Heart right ventricle (tissue), 16 donors: ENCODE measurements at regions not wholly inside any gene's neighbourhood (a gene's known extent, or its start where the extent isn't known, plus 50 kb on each side); places are given as distances from the start of the nearest gene placed in this dataset.

Source experiments
- ATAC-seq, 8 donors: fragments of 200-7000 bp; cut with Tn5 transposase; one replicate each; pipeline ENCODE4 v1.9.1; 2020; ENCODE audit warnings: mild to moderate bottlenecking in 8 of 8, moderate library complexity in 8 of 8, moderate number of reproducible peaks in 1 of 8
- DNase-seq, 2 donors: peaks; one replicate each; pipeline ENCODE4 v3.0.0-alpha.2; 2020
- H3K27ac ChIP-seq, 10 donors: fragments of 200-600 bp; sonication (generic) in 2 of 10; one replicate each; pipeline versions ENCODE4 v1.5.0 to v1.8.0; 2020 to 2022; ENCODE audit warnings: mild to moderate bottlenecking in 3 of 10
- H3K27me3 ChIP-seq, 7 donors: fragments of 200-600 bp; one replicate each; pipeline ENCODE4 v1.8.0; 2021 to 2022; ENCODE audit warnings: mild to moderate bottlenecking in 2 of 7
- H3K36me3 ChIP-seq, 9 donors: fragments of 200-600 bp; sonication (generic) in 1 of 9; one replicate each; pipeline versions ENCODE4 v1.5.0 to v1.8.0; 2020 to 2022; ENCODE audit warnings: mild to moderate bottlenecking in 2 of 9
- H3K4me1 ChIP-seq, 9 donors: fragments of 200-600 bp; sonication (generic) in 1 of 9; one replicate each; pipeline versions ENCODE4 v1.5.0 to v1.8.0; 2020 to 2022; ENCODE audit warnings: mild to moderate bottlenecking in 4 of 9
- H3K4me3 ChIP-seq, 10 donors: fragments of 200-600 bp; sonication (generic) in 2 of 10; one replicate each; pipeline versions ENCODE4 v1.5.0 to v1.8.0; 2020 to 2022; ENCODE audit warnings: mild to moderate bottlenecking in 7 of 10, moderate library complexity in 2 of 10
- H3K9me3 ChIP-seq, 11 donors: fragments of 200-600 bp in 10 of 11; sonication (generic) in 2 of 11; one replicate each; pipeline versions ENCODE4 v1.5.0 to v1.8.0; 2013 to 2022; ENCODE audit warnings: mild to moderate bottlenecking in 2 of 11, control low read depth in 1 of 11, moderate library complexity in 1 of 11
- WGBS, 2 donors: extraction: QIAGEN DNeasy Blood & Tissue Kit; methylation state at CpG; one replicate each; pipeline ENCODE4 v1.1.7; 2013; ENCODE audit warnings: inconsistent platforms in 1 of 2; 5-methylcytosine and 5-hydroxymethylcytosine counted together
- intact Hi-C, 10 donors: fragments of 100-400 bp; cut with DNase I; formaldehyde crosslinking; loops; one replicate each; pipeline versions ENCODE4 v1.11.1 to v1.14.2; 2022
- TF ChIP-seq, protein P1 (sequence below), 9 donors: fragments of 200-600 bp; sonication (generic) in 2 of 9; IDR thresholded peaks; one replicate each; pipeline versions ENCODE4 v1.5.0 to v1.8.0; 2021 to 2022; ENCODE audit warnings: antibody characterized with exemption in 9 of 9, mild to moderate bottlenecking in 5 of 9, moderate library complexity in 1 of 9
- donor health status: Arrhythmogenic right ventricular cardiomyopathy.
- donor health status: ischemic (EF 13 %, LVEDD 7.1; RV severe dilation, severe dysfunction).
- donor health status: healthy with polysubstance abuse.
- donor health status: DM: no; HTN: yes; CAD: no.
- donor health status: DM: no; HTN: no; CAD: no.
- donor health status: ischemic (EF 25% LVEDD 6.9; RV normal size, moderate dysfunction).
- donor health status: ischemic (EF 25% LVEDD 5.7; RV mildly dilated, moderate dysfunction).
- donor health status: healthy.
- donor health status: DM: yes; HTN: yes; CAD: no.
- donor health status: Ischemic cardiomyopathy.
- donor health status: ischemic (EF 35%, LVEDD 5.7; RV mildly dilated, moderate dysfunction).
- donor health status: nonischemic (EF 11% LVEDD 7.7; RV severe dilation, severe dysfunction).
- donor health status: DM: yes; HTN: yes; CAD: no.
- donor health status: PGD.
- donor health status: ischemic (EF 29% LVEDD 5.4; RV normal size, mild dysfunction).
- donor health status: nonischemic (EF 23%, LVEDD 6.1; RV moderate dilation, normal function).

DNA sequence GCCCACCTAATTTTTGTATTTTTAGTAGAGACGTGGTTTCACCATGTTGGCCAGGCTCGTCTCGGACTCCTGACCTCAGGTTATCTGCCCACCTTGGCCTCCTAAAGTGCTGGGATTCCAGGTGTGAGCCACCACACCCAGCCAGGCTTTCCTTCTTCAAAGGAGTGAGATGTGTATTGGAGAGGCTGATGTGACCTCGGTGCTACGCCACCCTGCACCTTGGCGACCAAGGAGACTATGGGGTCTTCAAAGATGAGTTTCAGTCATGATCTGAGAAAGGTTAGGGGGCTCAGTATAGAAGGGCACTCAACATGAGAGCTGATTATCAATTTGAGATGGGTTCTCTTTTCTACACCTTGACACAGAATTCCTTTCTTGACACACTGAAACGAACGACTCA, 284.2 kb upstream of the WWC1 start:
- H3K4me1 ChIP-seq, result peaks cover 0 to 69% (median 25%) of the 10 kb centered on the region in 9 donors
- intact Hi-C loops, result no loop called here
- H3K4me3 ChIP-seq, result no peak overlapping the region
- ATAC-seq, result peak in 1 of 8 donors; percentile 50
- H3K27ac ChIP-seq, result peak overlapping the region in 8 of 10 donors; percentile 26 to 76 (median 62)
- no peak for DNase-seq
- H3K27me3 ChIP-seq, result no peaks in the 10 kb centered on the region
- 86 to 89% methylated on average over 8 of the region's 8 CpGs for WGBS, 2 donors
- TF ChIP-seq, protein P1, sequence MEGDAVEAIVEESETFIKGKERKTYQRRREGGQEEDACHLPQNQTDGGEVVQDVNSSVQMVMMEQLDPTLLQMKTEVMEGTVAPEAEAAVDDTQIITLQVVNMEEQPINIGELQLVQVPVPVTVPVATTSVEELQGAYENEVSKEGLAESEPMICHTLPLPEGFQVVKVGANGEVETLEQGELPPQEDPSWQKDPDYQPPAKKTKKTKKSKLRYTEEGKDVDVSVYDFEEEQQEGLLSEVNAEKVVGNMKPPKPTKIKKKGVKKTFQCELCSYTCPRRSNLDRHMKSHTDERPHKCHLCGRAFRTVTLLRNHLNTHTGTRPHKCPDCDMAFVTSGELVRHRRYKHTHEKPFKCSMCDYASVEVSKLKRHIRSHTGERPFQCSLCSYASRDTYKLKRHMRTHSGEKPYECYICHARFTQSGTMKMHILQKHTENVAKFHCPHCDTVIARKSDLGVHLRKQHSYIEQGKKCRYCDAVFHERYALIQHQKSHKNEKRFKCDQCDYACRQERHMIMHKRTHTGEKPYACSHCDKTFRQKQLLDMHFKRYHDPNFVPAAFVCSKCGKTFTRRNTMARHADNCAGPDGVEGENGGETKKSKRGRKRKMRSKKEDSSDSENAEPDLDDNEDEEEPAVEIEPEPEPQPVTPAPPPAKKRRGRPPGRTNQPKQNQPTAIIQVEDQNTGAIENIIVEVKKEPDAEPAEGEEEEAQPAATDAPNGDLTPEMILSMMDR (IDR thresholded peaks at IDR 0.05), result no peak
- H3K9me3 ChIP-seq, result no peaks in the 10 kb centered on the region
- no peaks in the 10 kb centered on the region for H3K36me3 ChIP-seq

DNA sequence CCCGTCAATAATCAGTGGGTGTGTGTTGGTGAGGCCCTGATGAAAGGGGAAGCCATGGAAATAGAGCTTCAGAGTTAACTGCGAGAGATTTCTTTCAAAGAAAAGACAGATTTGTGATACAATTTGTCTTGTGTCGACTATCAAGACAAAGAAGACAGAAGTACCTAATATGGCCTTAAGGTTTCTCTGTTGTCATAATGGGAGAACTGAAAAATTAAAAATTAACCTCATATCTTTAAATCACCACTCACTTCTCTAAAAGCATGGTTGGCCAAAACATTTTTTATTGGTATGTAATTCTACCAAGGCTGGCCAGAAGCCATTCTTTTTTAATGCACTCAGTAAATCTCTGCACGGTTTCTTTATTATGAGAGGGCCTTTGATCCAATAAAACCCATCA, 282.9 kb upstream of the WWC1 start:
- H3K4me1 ChIP-seq, result peaks cover 0 to 70% (median 25%) of the 10 kb centered on the region in 9 donors
- intact Hi-C loops, result no loop called here

GRCh38 chr5:168011096-168011495, 280.3 kb upstream of the WWC1 start:
- Histone ChIP-seq H3K9me3 (no peaks in the 10 kb centered on the region), H3K27me3 (no peaks in the 10 kb centered on the region), H3K4me3 (no peak overlapping the region), H3K4me1 (peaks cover 0 to 64% (median 15%) of the 10 kb centered on the region in 9 donors), H3K27ac (no peak overlapping the region), H3K36me3 (no peaks in the 10 kb centered on the region)
- whole genome bisulfite sequencing, 2 donors, result 69% methylated on average over 6 of the region's 6 CpGs
- TF ChIP-seq, protein P1 (IDR thresholded peaks at IDR 0.05), result no peak
- no peak for DNase-seq
- ATAC-seq, result no peak
- intact Hi-C loops, result loop anchor here in 2 of 10 donors (10.0 kb wide), 2 partner anchors 66 to 286 kb away; no protein-coding TSS in a partner anchor

More for the DNA sequence above, 282.9 kb upstream of the WWC1 start:
- no peak overlapping the region for H3K4me3 ChIP-seq
- H3K9me3 ChIP-seq, result no peaks in the 10 kb centered on the region
- WGBS, 2 donors, result 86 to 89% methylated on average over 4 of the region's 4 CpGs
- peak overlapping the region in 2 of 10 donors; percentile 10 to 32 for H3K27ac ChIP-seq
- ATAC-seq, result no peak
- no peak for DNase-seq
- no peaks in the 10 kb centered on the region for H3K27me3 ChIP-seq
- no peaks in the 10 kb centered on the region for H3K36me3 ChIP-seq
- TF ChIP-seq, protein P1 (IDR thresholded peaks at IDR 0.05), result no peak

- DNase-seq, result no peak
- H3K9me3 ChIP-seq, result no peaks in the 10 kb centered on the region
- H3K4me1 ChIP-seq, result peaks cover 0 to 58% (median 11%) of the 10 kb centered on the region in 9 donors
- H3K4me3 ChIP-seq, result no peak overlapping the region
- H3K27ac ChIP-seq, result peak overlapping the region in 3 of 10 donors; percentile 22 to 52 (median 33)
- ATAC-seq, result peak in 3 of 8 donors; percentile 14 to 51 (median 32)
- H3K36me3 ChIP-seq, result no peaks in the 10 kb centered on the region
- TF ChIP-seq, protein P1 (IDR thresholded peaks at IDR 0.05), result no peak
- WGBS, 2 donors, result 57 to 71% methylated on average over 5 of the region's 5 CpGs
- no peaks in the 10 kb centered on the region for H3K27me3 ChIP-seq
- intact Hi-C loops, result loop anchor here in 2 of 10 donors (10.0 kb wide), 2 partner anchors 67 to 287 kb away; no protein-coding TSS in a partner anchor
Measured at GRCh38 chr5:168012006-168012405, 279.4 kb upstream of the WWC1 start.
